Right renal pelvis (tissue), 4 donors: ENCODE measurements at regions not wholly inside any gene's neighbourhood (a gene's known extent, or its start where the extent isn't known, plus 50 kb on each side); places are given as distances from the start of the nearest gene placed in this dataset.

Experiments
- DNase-seq, 4 donors: peaks; one replicate each; pipeline ENCODE4 v3.0.0-alpha.2; 2013; ENCODE audit warnings: low read depth in 4 of 4, low spot score in 3 of 4, missing footprints in 1 of 4

DNA sequence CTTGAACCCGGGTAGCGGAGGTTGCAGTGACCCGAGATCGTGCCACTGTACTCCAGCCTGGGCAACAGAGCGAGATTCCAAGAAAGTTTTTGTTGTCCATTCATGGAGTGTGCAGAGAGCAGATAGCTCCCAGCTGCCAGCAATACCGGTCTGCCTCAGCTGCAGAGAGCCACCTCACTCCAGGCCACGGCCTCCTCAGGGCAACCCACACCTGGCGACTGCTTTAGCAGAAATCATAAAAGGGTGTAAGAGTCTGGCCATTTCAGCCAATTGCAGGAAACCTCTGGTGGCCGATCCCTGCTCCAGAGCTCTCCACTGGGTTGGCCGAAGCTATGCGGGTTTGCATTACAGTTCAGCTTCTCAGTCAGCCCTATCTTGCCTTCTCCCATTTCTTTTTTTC is 227.4 kb upstream of the BCOR start:
- DNase-seq, result no peak

DNA sequence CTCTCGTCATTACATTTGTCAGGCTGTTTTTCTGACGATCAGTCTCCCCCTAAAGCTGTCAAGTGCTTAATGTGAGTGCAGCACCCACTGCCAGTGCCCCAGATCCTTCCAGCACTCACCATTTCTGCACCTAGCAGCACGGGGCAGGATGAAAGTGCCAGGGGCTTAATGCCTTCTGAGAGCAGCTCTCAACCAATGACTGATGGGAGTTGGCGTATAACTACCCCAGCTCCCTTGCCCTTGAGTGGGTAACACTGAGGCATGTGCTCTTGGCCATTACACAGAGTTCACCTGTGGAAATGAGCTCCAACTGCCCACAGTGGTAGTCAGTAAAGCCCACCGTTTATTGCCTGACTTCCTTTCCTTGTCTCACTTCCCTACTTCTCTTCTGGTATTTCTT is 226.2 kb upstream of the BCOR start:
- DNase-seq, result no peak

DNA sequence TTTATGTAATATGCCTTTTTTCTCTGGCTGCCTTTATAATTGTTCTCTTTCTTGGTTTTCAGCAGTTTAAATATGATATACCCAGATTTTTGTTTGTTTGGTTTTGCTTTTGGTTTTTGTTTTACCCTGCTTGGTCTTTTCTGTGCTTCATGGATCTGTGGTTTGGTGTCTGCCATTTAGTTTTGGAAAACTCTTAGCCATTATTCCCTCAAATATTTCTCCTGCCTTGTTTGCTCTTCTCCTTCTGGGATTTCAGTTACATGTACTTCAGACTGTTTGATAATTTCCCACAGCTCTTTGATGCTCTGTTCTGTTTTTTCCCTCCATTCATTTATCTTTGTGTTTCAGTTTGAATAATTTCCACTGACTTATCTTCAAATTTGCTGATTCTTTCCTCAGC is 223.1 kb upstream of the BCOR start:
- DNase-seq, result no peak

DNA sequence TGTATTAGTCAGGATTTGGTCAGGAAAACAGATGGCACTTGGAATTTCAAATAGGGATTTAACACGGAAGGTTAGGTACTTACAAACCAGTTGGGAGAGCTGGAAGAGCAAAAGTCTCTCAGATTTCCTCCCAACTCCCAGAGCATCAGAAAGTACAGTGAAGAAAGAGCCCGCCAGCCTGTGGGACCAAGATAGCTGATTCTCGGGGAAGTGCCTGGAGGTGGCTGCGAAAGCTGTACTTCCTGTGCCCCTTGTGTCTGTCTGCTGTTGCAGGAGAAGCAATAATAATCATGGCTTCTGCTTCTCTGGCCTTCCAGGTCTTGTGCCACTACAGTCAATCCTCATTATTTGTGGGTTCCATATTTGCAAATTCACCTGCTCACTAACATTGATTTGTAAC is 221.0 kb upstream of the BCOR start:
- no peak for DNase-seq

DNA sequence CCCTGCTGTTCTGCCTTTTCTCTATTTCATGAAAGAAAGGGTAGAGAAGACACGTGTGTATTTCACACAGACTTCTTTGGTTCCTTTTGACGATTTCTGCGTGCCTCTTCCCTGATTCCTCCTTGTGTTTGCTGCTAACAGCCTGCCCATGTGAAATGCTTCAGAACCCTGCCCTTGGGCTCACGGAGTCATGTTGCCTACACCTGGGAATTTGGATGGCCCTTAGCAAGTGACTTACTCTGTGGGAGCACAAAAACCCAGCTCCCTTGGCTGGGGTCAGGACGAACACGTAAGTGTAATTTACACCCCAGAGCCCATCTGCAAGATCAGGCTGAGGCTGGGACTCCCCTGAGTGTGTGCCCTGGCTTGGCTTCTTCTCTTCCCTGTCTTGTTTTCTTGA is 220.3 kb upstream of the BCOR start:
- no peak for DNase-seq

DNA sequence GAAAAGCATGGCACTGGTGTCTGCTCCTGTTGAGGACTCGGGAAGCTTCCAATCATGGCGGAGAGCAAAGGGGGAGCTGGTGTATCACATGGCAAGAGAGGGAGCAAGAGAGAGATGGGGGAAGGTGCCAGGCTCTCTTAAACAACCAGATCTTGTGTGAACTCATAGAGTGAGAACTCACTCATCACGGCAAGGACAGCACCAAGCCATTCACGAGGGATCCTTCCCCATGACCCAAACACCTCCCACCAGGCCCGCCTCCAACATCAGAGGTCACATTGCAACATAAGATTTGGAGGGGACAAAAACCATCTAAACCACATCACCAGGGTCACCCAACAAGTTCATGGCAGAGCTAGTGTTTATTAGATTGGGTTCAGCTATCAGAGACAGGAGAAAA is 218.7 kb upstream of the BCOR start:
- no peak for DNase-seq

DNA sequence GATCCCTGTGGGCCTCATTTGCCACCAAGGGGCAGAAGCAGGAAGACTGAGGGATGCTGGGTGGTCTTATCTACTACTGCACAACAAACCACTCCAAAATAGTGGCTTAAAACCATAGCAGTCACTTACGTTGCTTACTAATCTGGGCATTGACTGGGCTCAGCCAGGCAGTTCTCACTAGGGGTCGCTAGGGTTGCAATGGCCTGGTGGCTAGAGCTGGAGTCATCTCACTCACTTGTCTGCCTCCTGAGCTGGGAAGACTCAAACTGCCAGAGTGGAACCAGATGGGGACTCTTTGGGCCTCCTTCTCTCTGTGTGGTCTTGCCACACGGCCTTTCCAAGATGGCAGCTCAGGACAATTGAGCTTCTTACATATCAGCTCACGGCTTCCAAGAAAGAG is 216.3 kb upstream of the BCOR start:
- DNase-seq, result no peak

DNA sequence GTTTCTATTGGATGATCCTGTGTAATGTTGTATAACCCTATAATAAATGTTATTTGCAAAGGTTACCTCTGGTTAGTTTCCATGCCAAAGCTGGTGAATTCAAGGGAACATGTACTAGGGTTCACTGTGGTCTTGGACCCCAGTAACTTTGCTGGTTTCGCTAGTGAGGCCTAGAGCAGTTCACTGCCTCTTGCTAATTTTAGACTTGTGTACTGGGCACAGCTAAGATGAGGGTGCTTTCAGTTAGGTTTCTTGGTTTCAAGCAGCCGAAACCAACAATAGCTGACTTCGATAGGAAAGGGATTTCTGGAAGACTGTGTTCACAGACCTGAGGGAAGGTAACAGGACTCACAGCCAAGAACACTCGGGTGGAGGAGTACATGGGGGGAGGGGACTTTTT is 215.5 kb upstream of the BCOR start:
- DNase-seq, result no peak

DNA sequence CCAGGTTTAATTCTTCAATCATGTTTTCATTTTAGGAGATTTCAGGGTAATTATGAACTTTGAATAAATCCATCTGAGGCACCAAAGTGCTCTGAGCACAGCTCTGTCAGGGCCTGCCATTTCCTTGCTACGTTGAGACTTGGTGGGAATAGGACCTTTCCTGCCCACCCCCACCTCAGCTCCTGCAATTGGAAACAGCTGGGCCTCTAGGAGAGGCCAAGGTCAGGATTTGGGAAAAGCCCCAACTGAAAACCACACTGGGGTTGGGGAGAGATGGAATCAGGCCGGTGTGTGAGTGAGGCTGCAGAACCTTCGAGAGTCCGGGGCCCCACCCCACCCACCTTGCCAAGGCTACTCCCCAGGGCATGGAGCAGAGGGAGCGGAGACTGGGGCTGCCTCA is 212.7 kb upstream of the BCOR start:
- DNase-seq, result no peak

DNA sequence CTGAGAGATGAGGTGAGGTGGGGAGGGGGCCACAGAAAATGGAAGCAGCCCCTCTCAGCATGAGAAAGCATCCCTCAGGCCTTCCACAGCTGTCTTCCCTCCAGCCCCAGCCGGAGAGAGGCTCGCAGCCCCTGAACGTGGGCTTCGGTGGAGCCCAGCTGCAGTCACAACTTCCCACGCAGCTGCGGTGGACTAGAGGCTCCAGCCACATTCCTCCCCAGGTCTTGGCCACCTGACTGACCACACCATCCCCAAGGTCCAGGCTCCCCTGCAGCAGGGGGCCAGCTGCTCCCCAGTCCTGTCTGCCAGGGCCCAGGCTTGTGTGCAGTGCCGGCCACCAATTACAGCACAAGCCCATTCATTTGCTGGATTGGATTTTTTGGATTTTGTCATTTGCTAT is 212.3 kb upstream of the BCOR start:
- no peak for DNase-seq

DNA sequence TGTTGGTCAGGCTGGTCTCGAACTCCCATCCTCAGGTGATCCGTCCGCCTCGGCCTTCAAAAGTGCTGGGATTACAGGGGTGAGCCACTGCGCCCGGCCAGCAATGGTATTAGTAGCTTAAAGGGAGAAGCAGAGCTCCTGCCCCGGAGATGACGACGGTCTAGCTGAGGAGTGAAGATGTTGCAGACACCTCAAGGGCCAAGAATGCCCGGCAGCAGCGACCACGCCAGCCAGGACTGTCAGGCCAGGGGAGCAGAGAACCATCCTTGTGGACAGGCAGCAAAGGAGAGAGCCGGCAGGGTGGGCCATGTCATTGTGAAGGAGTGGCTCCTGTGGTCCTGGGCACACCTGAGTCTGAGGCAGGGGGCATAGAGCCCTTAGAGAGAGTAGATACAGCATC is 210.1 kb upstream of the BCOR start:
- no peak for DNase-seq

DNA sequence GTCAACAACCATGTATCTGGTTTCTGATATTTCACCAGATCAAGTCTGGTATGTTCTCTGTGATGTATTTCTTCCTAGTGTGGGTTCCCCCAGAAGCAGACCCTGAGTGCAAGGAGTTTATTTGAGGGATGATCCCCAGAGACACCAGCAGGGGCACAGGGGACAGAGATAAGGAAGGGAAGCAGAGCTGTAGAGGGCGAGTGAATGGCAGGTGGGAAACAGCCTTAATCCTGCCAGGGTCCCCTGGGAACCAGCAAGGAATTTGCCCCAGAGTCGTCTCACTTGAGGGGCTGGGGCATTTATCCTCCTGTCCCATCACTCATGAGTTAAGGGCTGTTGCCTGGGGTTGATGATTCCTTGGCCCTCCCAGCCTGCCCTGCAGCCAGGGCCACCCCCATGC is 206.4 kb upstream of the BCOR start:
- no peak for DNase-seq

DNA sequence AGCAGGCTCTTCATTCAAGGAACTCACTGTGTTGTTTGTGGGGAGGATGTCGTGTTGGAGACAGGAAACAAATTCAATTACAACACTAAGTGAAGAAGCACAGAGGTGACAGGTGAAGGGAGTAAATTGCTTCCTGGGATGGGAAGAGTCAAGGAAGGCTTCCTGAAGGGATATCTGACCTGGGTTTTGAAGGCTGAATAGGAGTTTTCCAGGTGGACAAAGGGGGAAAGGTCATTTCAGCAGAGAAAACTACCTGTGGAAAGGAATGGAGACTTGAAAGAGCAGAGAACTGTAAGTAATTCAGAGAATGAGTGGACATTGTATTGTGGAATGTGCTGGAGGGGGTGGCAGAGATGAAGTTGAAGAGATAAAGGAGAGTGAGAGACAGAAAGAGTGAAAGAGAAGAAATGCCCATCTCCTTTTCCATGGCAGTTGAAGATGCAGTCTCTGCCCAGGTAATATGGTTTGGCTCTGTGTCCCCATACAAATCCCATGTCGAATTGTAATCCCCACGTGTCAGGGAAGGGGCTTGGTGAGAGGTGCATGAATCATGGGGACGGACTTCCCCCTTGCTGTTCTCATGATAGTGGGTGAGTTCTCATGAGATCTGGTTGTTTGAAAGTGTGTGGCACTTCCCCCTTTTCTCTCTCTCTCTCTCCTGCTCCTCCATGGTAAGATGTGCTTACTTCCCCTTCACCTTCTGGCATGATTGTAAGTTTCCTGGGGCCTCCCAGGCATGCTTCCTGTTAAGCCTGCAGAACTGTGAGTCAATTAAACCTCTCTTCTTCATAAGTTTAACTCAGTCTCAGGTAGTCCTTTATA is 205.7 kb upstream of the BCOR start:
- DNase-seq, result no peak

DNA sequence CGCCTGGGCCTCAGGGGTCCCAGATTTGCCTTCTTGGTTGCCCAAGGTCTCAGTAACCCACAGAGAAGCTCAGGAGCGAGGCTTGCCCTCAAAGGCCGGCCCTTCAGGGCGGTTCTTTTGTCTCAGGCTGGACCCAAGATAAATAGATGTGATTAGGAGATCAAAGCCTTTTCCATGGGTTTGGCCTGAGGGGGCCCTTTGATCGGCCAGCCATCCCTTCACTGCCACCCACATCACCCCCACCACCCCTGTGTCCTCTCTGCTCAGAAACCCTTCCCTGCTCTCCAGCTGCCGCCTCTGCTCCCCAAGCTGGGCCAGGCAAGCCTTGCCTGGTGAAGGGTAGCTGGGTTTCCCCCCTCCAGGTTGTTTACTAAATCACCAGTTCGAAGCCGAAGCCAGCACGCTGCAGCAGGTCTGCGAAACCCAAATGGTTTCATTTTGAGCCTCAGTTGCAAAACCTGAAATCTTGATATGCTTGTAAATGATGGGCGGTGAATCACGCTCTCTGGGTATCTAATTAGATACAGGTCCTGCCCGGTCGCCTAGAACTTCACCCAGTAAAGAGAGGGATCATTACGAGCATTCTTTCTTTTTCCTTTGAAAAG is 202.6 kb upstream of the BCOR start:
- DNase-seq, result no peak

DNA sequence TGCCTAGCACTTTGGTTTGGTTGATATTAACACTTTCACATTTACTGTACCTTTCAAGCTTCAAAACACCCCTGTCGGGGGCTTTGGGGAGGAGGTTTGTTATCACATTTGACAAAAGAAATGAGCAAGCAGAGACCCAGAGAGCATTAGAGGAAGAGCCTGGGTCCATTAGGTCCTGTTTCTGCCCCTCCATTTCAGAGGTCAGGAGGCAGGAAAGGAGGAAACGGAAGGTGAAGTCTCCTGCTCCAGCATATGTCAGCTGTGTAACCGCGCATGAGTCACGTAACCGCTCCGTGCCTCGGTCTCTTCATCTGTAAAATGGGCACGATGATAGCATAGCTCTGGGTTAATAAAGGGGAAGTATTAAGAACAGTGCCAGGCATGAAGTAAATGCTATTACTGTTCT is 201.9 kb upstream of the BCOR start:
- DNase-seq, result no peak

DNA sequence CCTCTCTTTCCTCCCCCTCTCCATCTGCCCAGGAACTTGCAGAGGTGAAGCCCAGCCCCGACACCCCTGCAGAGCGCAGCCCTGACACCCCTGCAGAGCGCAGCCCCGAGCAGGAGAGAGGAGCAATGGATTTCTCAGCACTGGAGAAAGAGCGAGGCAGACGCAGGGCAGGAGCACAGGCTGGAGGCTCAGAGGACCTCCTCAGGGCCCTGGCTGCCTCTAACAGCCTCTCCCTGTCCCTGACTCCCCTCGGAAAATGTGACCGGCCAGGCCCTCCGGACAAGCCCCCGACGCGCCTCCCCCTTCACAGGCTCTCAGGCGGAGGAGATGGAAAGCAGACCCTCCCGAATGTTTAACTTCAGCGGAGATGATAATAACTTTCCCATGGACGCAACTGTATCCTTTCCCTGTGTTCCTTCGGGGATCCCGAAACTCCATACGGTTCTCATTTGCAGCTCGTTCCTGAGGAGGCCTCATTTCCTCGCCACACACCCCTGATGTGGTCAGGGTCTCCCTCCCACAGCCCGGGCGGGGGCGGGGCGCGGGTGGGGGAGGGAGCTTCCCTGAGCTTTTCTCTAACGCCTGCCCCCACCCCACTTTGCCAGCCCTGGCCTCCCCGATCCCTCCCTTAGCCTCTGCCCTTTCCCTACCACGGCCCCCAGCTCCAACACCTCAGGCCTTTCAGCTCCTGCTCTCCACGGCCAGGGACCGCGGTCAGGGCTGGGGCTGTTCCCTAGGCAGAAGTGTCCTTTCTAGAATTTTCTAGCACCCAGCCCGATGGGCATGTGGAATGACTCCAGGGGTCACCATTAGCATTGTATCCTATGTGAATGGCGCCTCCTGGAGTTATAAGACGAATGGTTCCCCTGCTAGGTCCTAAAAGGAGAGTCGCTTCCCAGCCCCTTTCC is 201.1 kb upstream of the BCOR start:
- DNase-seq, result no peak

DNA sequence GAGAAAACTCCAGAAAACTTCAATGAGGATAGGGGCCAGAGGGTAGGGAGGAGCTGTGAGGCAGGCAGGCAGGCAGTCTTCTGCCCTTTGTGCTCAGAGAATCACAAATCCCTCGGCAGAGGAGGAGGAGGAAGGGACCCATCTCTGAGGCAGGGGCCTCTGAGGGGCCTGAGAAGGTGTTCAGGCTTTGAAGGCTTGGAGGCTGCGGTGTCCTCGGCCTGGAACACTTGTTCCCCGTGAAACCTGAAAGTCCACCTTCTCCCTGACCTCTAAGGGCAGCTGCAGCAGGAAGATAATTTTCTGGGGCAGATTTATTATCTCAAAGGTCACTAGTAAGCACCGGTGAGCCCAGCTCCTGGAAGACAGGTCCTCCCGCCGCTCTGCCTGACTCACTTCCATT is 200.3 kb upstream of the BCOR start:
- DNase-seq, result no peak

DNA sequence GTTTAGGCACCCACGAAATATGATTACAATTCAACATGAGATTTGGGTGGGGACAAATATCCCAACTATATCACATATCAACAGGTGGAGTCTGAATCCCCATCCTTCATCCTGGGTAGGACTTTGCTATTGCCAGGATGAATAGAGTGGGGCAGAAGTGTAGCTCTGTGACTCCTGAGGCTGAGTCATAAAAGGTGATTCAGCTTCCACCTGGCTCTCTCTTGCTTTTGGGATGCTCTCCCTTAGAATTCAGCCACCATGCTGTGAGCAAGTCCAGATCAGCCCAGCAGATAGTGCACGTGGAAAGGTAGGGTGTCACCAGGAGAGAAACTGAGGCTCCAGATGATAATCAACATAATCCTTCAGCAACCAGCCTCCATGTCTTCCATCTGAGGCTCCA is 193.8 kb upstream of the BCOR start:
- no peak for DNase-seq

DNA sequence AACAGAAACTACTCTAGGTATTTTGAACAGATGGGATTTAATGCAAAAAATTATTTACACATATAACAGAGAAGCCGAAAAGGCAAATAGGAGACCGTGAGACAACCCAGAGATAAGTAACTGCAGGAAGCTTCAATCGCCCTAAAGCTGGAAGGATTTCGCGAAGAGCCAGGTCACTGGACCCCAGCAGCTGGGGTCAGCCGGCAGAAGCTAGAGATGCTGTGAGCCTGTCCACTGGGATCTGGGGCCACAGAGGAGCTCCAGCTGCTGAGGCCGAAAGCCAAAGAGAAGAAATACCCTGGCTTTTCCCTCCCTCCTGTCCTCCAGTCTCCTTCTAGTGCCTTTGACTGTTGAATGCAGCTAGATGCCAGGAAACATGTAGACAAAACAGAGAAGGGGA is 192.8 kb upstream of the BCOR start:
- DNase-seq, result no peak

DNA sequence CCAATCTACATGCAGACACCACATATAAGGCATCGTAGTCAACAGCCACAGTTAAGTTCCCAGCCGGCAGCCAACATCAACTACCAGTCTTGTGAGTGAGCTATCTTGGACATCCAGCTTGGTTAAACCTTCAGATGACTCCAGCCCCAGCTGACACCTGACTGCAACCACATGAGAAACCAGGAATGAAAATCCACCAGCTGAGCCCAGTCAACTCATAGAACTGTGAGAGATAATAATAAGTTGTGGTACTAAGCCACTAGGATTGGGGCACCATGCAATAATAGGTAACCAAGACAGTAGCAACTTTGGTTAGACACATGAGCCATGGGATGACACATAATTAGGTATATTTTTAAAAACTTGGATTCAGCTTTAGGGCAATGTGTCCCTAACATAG is 188.1 kb upstream of the BCOR start:
- DNase-seq, result no peak

DNA sequence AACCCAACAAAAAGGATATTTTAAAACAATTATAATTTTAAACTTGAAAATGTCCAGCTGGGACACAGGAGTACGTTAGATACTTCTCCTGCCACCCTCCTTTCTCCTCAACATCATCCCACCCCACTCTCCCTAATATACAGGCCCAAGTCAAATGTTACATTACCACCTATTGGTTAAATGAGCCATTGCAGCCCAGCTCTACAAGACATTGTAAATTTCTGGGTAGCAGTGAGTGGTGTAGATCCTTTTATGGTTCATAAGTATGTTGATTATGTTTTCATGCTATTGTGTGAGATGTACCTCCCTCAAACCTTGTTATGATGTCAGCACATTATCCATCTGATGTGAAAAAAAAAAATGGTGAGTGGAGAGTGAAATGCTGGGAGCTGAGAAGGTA is 187.1 kb upstream of the BCOR start:
- no peak for DNase-seq

DNA sequence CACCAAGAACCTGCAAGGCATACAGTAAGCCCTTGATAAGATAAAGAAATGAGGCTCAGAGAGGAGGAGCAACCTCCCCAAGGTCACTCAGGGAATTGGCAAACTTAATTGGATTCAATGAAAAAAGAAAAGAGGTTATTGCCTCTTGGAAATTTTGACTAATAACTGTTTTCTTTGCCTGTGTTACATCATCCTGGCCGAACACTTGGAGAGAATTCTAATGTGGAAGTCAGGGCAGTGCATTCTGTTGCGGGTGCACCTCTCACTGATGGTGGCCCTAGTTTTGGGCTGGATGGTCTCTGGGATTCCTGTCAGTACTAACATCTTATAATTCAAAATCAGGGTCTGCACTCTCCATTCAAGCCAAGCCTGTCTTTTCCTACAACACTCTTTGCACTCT is 186.2 kb upstream of the BCOR start:
- DNase-seq, result no peak
